ENCODE measurements at regions not wholly inside any gene's neighbourhood (a gene's known extent, or its start where the extent isn't known, plus 50 kb on each side); places are given as distances from the start of the nearest gene placed in this dataset.

DNA sequence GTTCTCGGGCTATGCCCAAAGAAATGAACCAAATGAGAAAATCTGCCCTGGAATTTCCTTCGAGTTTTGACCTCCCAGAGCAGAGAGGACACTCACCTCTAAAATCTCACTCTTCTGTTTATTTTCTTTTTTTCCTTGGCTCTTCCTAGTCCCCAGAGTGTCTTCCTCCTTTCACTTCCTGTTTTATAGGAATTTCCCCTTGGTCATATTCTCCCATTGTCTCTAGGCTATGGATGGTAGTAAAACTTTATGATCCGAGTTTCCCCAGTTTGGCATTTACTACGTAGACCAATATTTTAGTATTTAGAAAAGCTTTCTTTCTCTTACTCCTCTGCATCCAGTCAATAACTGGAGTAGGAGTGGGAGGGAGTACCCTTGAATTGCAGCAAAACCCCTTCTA is 354.5 kb upstream of the ZNF608 start:
- ChIA-PET POLR2A (no interaction called here), CTCF (no interaction called here)
- no peak overlapping the region for H3K4me3 ChIP-seq (ENCODE audit: low read depth, low read length)
- TF ChIP-seq, protein P1, sequence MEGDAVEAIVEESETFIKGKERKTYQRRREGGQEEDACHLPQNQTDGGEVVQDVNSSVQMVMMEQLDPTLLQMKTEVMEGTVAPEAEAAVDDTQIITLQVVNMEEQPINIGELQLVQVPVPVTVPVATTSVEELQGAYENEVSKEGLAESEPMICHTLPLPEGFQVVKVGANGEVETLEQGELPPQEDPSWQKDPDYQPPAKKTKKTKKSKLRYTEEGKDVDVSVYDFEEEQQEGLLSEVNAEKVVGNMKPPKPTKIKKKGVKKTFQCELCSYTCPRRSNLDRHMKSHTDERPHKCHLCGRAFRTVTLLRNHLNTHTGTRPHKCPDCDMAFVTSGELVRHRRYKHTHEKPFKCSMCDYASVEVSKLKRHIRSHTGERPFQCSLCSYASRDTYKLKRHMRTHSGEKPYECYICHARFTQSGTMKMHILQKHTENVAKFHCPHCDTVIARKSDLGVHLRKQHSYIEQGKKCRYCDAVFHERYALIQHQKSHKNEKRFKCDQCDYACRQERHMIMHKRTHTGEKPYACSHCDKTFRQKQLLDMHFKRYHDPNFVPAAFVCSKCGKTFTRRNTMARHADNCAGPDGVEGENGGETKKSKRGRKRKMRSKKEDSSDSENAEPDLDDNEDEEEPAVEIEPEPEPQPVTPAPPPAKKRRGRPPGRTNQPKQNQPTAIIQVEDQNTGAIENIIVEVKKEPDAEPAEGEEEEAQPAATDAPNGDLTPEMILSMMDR (IDR thresholded peaks at IDR 0.05; ENCODE audit: insufficient read depth, low read length, missing control alignments), result no peak
- DNase-seq (ENCODE audit: low read depth, low spot score), result no peak

DNA sequence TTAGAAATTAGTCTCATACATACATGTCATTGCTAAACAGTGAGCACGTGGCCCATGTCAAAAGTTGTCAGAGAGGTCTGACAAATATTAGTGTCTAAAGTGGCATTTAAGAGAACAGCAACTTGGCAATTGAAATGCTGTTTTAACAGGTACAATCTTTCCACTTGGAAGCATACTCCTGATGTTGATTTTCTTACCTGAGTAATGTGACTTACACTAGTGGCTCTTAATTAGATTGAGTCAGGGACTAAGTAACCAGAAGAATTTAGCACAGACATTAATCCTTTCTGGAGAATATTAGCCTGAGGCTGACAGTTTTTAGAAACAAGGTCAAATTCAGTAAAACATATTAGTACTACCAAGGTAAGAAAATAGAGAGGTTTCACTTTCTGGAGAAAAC is 357.0 kb upstream of the ZNF608 start:
- CTCF ChIA-PET, result no interaction called here
- DNase-seq (ENCODE audit: low read depth, low spot score), result no peak
- POLR2A ChIA-PET, result no interaction called here
- H3K4me3 ChIP-seq (ENCODE audit: low read depth, low read length), result no peak overlapping the region
- TF ChIP-seq, protein P1 (IDR thresholded peaks at IDR 0.05; ENCODE audit: insufficient read depth, low read length, missing control alignments), result no peak

DNA sequence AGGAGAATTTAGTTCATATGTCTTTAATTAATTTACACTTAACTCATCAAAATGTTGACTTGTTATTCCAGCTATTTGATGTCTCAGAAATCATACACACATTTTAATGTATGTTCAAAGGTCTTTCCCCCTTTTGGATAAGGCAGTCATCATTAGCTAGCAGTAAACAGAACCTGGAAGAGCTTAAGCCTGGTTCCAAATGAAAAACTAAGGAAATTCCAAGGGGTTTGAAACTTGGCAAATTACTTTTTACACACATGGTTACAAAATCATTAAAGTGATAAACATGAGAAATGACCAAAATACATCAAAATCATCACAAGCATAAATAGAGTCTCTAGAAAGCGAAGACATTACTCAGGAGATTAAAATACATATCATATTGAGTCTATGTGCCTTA is 359.8 kb upstream of the ZNF608 start:
- CTCF ChIA-PET, result no interaction called here
- TF ChIP-seq, protein P1 (IDR thresholded peaks at IDR 0.05; ENCODE audit: insufficient read depth, low read length, missing control alignments), result no peak
- no peak for DNase-seq (ENCODE audit: low read depth, low spot score)
- POLR2A ChIA-PET, result no interaction called here
- no peak overlapping the region for H3K4me3 ChIP-seq (ENCODE audit: low read depth, low read length)

DNA sequence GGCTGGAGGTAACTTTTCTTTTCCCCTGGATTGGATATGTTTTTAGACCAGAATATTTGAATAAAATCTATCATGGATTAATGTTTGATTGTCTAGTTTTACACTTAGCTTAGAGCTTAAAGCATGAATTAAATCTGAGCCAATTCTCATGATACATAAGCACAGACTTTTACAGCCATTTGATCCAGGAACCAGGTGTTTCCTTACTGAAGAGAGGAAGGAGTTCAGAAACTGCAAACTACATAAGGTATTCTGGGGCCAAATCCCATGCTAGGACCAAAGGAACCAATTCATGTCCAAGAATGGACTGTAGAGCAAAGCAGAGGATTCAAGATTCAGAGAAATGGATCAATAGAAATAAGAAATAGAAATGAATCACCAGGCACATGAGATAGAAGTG is 360.4 kb upstream of the ZNF608 start:
- ChIA-PET POLR2A (no interaction called here), CTCF (no interaction called here)
- no peak overlapping the region for H3K4me3 ChIP-seq (ENCODE audit: low read depth, low read length)
- TF ChIP-seq, protein P1 (IDR thresholded peaks at IDR 0.05; ENCODE audit: insufficient read depth, low read length, missing control alignments), result no peak
- no peak for DNase-seq (ENCODE audit: low read depth, low spot score)

DNA sequence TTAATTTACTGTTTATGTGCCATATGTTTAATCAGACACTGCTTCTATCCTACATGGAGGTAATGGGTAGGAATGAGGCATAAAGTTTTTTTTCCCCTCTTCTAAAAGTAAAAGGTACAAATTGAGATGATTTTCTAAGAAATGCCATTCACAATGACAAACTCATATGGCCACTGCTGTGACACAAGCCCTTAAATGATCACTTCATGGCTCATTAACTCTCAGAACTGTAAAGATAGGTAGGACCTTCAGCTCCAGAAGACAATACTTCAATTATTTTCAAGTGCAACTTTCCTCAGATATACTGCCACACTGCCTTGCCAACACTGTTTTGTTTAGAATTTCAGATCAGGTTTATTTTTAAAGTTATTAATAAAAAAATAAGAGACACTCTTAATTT is 362.9 kb upstream of the ZNF608 start:
- no peak for DNase-seq (ENCODE audit: low read depth, low spot score)
- CTCF ChIA-PET, result no interaction called here
- TF ChIP-seq, protein P1 (IDR thresholded peaks at IDR 0.05; ENCODE audit: insufficient read depth, low read length, missing control alignments), result no peak
- POLR2A ChIA-PET, result no interaction called here
- H3K4me3 ChIP-seq (ENCODE audit: low read depth, low read length), result no peak overlapping the region

DNA sequence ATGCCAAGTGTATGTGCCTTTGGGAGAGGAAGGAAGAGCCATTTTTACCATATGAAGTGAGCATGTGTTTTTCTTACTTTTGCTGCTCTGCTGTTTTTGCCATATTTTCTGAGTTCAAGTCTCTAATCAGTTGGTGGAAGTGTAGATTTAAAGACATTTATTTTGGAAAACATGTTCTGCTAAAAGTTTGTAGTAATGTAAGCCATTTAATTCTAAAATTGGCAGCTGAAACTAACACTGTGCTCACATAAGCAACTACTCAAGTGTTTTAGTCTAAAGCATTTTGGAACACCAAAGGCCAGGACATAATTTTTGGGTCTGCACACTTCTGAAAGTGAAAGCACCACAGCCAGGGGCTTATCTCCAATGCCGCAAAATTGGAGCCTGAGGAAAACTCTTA is 363.4 kb upstream of the ZNF608 start:
- TF ChIP-seq, protein P1 (IDR thresholded peaks at IDR 0.05; ENCODE audit: insufficient read depth, low read length, missing control alignments), result no peak
- CTCF ChIA-PET, result no interaction called here
- POLR2A ChIA-PET, result no interaction called here
- no peak overlapping the region for H3K4me3 ChIP-seq (ENCODE audit: low read depth, low read length)
- no peak for DNase-seq (ENCODE audit: low read depth, low spot score)
